SIG-M5 treated with dmso at 0.1 percent for 504 hours (cell line): ENCODE measurements at regions not wholly inside any gene's neighbourhood (a gene's known extent, or its start where the extent isn't known, plus 50 kb on each side); places are given as distances from the start of the nearest gene placed in this dataset.
"Not testable (repeated sequence)": the region's sequence is repeated elsewhere in the genome, so short reads cannot be mapped to it uniquely, and the experiment has no call there.

Experiments used
- DNase-seq: peaks from one replicate; lab custom pipeline; 2025; ENCODE audit not compliant: unreplicated experiment; lab: John Stamatoyannopoulos, UW

- no peak for DNase-seq
Measured at GRCh38 chr11:28932940-28933339, 824.8 kb downstream of the METTL15 start.

DNA sequence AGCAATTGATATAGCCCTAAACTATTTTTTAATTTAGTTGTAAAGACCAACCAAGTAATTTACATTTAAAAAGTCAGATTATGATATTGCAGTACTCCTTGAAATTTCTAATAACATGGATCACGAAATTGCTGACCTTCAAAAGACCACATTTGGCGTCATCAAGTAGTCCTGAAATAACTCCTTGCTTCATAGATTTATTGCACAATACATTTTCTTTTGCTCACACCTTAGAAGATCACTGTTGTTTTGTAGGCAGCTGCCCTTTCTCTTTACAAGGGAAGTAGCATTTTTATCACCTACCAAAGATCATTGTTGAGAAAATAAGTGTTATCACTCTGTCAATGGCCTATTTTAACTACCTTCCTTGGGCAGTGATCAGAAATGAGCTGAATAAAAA is 815.8 kb downstream of the METTL15 start:
- no peak for DNase-seq

DNA sequence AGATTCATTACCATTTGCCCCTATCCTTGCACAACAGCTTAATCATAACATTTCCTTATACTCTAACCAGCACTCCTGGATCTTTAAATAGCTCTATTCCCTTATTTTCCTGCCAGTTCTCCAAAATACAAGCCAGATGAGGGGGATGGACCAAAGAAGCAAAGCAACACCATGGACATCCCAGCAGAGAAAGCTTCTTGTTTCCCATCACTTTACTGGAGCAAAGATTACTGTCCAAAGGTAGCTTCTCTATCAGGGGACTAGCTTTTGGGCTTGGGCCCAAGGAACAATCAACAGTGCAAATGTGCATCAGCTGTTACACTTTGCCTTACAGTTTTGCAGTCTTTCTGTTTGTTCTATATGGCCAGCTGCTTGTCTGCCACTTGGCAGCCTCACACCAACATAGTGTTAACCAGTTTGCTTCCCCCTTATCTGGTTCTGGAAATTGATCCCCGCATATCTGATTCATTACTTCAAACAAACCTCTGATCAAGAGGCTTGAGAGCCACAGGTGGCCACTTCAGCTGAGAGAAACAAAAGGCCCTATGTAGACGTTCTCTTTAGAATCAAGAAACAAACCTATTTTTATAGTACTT is 814.3 kb downstream of the METTL15 start:
- DNase-seq, result no peak

GRCh38 chr11:28919194-28919593 is 811.0 kb downstream of the METTL15 start:
- no peak for DNase-seq

DNA sequence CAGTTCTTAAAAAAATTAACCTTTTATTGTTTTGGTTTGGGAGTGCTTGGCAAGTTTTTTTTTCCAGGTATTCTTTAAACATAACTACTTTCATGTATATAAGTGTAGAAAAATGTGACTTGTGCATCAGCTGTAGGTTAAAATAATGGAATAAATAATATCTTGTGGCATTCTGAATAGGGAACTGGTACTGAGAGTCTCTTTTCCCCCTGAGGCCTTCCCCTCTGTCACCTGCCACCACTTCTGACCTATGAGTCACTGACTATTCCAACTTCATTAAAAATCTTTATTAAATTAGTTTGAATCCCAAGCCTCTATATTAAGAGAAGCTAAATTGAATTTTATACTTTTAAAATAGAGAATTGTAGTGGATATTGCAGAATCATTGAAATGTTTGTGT is 805.7 kb downstream of the METTL15 start:
- DNase-seq, result no peak

- DNase-seq, result no peak
Measured at GRCh38 chr11:28911829-28912228, 803.6 kb downstream of the METTL15 start.

DNA sequence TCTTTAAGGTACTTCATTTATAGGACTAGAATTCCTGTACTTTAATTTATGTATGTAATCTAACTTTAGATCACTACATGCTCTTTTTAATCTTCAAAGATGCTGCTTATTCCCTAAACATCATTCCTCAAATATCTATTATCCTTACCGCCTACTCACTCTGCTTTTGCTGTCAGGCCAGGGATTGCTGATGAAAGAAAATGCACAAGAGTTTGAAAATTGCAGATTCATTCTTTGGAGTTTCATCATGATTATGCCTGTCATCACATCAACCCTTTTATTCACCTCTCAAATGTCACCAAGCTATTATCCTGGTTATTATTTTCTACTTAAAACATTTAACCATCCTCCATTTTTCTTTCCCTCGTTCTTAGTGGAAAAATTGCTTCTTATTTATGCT is 802.7 kb downstream of the METTL15 start:
- DNase-seq, result no peak

DNA sequence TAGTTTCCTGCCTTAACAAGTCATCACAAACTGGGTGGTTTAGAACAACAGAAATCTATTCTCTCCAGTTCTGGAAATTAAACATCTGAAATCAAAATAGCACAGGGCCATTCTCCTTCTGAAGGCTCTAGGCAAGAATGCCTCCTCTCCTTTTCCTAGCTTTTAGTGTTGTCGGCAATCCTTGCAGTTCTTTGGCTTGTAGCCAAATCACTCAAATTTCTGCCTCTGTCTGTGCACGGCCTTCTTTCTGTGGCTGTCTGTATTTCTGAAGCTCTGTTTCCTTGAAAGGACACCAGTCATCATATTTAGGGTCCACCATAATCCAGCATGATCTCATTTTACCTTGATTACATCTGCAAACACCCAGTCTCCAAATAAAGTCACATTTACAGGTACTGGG is 795.5 kb downstream of the METTL15 start:
- DNase-seq, result no peak

DNA sequence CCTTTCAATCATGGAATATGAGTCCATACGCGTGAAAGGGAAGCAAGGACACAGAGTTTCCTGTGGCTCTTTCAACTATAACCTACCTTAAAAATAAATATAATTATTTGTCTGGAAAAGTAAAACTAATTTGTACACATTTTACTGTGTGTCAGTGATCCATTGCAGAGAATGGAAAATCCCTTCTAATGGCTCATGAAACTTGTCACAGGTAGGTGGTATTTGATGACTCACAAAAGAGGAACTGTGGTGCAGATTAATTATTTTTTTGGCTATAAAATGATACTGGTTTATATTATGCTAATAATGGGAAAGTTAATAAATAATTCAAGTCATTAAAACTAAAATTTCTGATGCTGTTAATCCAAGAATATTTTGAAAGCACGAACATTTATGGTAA is 792.2 kb downstream of the METTL15 start:
- no peak for DNase-seq

GRCh38 chr11:28899706-28900105 is 791.5 kb downstream of the METTL15 start:
- DNase-seq, result no peak

GRCh38 chr11:28890601-28891040 is 782.4 kb downstream of the METTL15 start:
- DNase-seq, result not testable (repeated sequence)

DNA sequence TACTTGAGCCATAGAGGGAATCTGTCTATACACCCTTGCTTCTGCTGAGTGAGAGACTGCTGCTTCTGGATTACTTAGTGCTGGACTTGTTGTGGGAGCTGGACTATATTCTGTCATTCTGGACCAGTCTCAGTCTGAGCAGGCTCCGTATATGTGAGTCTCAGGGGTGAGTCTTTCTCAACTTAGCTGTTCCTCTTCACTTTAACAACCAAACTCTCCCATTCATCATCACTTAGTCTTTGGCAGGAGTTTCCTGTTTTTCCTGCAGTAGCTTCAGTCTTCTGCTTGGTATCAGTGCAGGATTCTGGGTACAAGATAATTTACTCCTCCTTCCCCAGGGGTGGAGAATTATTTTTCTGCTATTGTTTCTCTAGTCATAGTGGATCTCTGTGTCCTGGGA is 779.5 kb downstream of the METTL15 start:
- DNase-seq, result no peak

DNA sequence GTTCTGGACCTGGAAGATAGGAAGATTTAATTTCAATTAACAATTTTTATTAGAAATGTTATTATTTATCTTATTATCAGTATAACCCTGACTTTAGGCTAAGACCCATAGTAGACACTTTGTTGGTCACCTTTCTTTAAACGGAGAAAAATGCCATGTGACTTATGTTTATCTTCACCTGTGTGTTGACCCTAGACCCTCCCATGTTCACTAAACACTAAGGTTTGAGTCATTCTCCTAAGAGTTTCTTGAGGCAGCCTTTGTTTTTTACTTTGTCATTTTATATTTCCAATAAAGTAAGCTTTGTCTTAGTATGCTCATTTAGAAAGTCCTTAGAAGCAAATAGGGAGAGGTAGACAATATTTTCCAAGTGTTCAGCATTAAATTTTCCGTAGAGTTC is 771.7 kb downstream of the METTL15 start:
- DNase-seq, result no peak

- DNase-seq, result no peak
Measured at GRCh38 chr11:28878025-28878424, 769.8 kb downstream of the METTL15 start.

DNA sequence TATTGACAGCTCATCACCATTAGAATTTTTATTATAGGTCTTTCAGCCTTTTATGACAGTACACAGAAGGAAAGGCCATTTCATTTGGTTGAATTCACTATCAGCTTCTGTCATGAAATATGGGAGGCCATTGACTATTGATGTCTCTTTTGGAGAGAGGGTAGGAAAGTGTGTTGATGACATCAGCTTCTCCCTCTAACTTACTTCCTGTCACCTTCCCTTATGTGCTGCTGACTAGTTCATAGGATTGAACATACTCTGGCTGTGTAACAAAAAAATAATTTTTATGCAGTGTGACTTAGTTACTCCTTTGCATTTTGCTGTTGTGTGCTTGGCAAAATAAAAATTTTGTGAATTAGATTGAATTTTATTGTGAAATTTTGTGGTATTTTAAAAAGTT is 769.2 kb downstream of the METTL15 start:
- DNase-seq, result no peak

DNA sequence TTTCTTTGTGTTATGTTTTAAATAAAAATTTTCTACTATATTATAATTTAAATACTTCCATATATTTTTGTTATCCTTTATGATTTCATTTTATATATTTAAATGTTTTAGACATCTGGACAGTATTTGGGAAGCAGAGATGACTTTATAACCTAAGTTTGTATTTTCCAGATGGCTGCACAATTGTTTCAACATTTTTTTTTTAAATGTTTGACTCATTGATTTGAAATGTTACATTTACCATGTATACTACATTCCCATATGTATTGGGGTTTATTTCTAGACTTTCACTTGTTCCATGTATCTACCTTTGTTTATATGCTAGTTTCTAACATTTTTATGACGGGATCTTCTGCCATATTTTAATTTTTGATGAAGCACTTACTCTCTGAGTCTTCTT is 766.5 kb downstream of the METTL15 start:
- DNase-seq, result no peak

GRCh38 chr11:28871090-28871489 is 762.9 kb downstream of the METTL15 start:
- no peak for DNase-seq

DNA sequence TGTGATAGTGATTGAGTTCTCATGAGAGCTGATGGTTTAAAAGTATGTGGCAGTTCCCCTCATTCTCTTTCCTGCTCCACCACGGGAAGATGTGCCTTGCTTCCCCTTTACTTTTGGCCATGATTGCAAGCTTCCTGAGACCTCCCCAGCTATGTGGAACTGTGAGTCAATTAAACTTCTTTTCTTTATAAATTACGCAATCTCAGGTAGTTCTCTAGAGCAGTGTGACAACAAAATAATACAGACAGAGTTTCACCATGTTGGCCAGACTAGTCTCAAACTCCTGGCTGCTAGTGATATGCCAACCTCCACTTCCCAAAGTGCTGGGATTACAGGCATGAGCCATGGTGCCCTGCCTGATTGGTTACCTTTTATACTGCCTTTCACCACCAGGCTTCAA is 755.2 kb downstream of the METTL15 start:
- DNase-seq, result no peak

DNA sequence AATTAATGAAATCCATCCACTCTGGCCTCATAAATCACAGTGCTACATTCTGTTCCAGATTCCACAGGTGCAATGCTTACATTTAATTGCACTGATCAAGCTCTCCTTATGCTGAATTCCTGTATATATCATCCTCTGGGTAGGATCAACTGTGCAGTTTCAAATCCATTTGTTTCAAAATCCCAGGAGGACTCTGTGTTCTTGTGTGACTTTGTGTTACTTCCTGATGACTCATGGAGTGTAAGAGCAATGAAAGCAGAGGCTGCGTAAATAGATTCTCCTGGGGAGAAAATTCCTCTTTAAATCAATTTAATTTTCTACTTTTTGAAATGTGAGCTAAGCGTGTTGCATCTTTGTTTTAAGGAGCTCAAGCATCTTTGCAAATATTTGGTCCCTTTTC is 752.7 kb downstream of the METTL15 start:
- no peak for DNase-seq

DNA sequence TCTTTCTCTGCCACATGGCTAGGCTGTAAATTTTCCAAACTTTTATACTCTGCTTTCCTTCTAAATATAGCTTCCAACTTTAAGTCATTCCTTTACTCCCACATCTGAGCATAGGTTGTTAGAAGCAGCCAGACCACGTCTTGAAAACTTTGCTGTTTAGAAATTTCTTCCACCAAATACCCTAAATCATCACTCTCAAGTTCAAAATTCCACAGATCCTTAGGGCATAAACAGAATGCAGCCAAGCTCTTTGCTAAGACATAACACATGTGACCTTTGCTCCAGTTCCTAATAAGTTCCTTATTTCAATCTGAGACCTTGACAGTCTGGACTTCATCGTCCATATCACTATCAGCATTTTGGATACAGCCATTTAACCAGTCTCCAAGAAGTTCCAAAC is 749.9 kb downstream of the METTL15 start:
- DNase-seq, result no peak

- no peak for DNase-seq
Measured at GRCh38 chr11:28849053-28849452, 740.9 kb downstream of the METTL15 start.

DNA sequence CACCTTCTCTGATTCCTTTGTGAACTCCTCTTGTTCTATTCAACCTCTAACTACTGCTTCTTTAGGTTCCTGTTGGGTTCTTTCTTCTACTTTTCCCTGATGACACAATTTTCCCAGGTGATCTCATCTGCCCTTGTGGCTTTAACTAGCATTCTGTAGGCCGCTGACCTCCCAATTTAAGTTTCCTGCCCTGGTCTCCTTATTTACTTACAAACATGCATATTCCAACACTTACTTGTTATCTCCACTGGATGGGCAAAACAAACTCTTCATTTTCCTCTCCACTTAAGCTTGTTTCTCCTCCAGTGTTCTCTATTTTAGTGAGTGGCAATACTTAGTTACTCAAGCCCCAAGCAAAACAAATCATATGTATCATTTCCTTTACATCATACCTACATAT is 734.5 kb downstream of the METTL15 start:
- DNase-seq, result no peak

DNA sequence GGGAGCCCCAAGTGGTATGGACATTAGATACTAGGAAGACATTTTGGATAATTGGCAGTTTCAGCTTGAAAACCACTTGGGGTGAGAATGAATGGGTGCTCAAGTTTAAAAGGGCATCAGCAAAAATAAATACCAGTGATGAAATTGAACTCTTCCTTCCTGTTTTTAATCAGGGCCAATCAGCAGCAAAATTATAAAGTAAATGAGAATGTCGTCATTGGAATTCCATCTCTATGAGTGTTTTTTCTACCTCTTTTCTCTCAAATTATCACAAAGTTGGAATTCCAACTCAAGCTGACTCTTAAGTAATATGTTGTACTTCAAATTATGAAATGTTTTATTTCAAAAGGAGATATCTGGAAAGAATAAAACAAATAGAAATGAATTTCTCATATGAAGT is 730.6 kb downstream of the METTL15 start:
- DNase-seq, result no peak

- DNase-seq, result no peak
Measured at GRCh38 chr11:28837599-28837998, 729.4 kb downstream of the METTL15 start.
